Stimulated activated CD4-positive, alpha-beta T cell treated with anti-CD3 and anti-CD28 coated beads, Interleukin-2, amount 100 ng/mL, for 4 hours (primary cell): ENCODE measurements at regions not wholly inside any gene's neighbourhood (a gene's known extent, or its start where the extent isn't known, plus 50 kb on each side); places are given as distances from the start of the nearest gene placed in this dataset.
"Not testable (repeated sequence)": the region's sequence is repeated elsewhere in the genome, so short reads cannot be mapped to it uniquely, and the experiment has no call there.

ENCODE experiments used
- DNase-seq: peaks from one replicate; pipeline ENCODE4 v3.0.0-alpha.2; 2020; ENCODE audit warnings: low read depth

DNA sequence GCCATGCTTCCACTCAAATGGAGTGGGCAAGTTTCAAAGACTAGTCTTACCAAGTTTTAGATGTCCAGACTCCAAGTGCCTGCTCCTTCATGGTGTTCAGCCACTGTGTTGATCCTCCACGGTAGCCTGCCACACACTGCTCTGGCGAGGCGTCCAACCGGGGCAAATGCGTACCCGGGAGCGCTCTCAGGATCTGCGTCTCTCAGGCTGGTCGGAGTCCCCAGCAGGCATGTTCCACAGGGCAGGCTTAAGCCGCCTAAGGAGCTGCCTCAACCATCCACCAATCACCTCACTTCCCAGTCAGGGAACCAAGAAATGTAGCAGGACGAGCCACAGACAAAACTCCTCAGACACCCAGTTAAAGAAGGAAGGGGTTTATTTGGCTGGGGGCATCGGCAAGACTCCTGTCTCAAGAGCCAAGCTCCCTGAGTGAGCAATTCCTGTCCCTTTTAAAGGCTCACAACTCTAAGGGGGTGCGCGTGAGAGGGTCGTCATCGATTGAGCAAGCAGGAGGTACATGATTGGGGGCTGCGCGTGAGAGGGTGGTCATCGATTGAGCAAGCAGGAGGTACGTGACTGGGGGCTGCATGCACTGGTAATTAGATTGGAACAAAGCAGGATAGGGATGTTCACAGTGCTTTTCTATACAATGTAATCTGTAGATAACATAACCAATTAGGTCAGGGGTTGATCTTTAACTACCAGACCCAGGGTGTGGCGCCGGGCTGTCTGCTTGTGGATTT is 816.2 kb downstream of the TRIB2 start:
- DNase-seq = not testable (repeated sequence)

DNA sequence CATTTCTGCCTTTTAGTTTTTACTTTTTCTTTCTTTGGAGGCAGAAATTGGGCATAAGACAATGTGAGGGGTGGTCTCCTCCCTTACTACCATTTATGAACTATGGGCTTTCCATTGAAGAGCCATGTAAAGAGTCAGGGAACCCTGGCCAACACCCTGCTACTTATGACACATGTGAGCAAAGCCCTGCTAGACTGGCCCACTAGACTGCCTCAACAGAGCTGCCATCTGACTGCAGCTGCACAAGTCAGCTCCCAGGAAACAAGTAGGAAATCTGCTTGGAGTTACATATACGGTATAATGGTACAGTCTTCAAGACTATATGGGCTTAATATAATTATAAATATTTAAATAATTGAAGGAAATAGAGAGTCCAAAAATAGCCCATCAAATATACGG is 816.8 kb downstream of the TRIB2 start:
- DNase-seq = no peak

DNA sequence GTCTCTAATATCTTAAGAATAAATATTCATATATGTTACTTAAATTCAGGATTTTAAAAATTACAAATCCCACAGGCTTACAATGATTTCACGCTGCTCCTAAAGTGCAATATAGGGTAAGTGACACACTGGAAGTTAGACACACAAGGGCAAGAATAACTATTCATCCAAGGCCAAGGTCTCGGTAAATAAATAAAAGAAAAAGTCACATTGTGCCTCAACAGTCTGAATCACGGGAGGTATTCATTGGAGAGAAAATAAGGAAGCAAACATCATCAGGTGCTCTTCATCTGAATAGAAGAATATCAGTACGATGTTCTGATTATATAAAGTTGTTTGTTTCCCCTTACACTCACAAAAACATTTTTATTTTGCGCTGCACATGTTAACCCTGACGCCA is 820.2 kb downstream of the TRIB2 start:
- DNase-seq = no peak

DNA sequence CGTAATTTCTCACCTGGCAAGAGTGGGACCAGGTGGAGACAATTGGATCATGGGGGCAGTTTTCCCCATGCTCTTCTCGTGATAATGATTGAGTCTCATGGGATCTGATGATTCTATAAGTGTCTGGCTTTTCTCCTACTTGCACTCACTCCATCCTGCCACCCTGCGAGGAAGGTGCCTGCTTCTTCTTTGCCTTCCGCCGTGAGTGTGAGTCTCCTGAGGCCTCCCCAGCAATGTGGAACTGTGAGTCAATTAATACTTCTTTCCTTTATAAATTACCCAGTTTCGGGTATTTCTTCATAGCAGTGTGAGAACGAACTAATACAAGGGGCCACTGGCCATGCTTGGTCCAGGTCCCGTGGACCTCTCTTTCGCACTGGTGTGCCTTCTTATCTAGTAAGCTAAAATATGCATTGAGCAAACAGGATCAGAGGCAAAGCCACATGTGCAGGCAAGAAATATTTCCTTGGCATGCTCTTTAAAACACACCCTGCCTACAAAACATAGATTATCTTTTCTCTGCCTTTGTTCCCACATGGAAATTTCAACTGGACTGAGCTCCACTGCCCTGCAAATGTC is 821.1 kb downstream of the TRIB2 start:
- DNase-seq = no peak

DNA sequence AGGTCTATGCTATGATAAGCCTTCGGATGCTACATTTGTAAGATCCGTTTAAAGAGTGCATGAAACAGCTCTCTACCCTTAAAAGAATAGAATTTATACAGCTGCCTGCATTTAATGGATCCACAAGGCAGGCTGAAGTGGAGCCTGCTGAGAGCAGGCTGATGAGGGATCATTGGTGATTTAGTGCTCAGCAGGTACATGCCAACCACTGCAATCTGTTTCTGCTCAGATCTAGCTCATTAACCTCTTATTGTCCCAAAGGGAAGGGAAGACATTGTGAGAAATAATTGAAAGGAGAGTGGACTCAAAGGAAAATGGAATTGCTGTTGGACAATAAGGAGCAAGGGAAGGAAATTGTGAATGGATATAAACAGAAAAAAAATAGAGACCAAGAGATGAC is 822.6 kb downstream of the TRIB2 start:
- no peak for DNase-seq

DNA sequence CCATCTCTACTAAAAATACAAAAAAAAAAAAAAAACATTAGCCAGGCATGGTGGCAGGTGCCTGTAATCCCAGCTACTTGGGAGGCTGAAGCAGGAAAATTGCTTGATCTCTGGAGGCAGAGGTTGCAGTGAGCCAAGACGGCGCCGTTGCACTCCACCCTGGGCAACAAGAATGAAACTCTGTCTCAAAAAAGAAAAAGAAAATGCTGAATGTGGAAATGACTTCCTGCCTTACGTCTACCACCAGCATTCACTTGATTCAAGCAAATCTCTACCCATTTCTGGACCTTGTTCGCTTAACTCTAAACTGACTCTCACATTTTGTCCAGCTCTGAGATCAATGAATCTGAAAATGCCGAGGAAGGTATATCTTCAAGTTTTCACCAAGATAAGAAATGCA is 825.3 kb downstream of the TRIB2 start:
- DNase-seq = no peak

DNA sequence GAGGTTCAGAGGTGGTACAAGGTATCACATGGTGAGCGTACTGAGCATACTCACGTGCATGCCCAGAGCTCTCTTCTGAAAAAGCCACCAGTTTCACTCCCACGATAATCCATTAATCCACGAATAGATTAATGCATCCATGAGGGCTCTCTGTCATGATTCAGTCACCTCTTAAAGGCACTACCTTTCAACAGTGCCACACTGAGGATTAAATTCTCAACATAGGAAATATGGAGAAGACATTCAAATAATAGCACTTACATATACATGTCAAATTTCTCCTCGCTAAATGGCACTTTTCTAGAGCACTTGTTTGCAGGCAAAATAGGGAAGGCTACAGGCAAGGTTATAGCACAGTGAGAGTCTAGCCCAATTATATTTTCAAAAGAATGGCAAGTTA is 825.9 kb downstream of the TRIB2 start:
- DNase-seq = no peak

DNA sequence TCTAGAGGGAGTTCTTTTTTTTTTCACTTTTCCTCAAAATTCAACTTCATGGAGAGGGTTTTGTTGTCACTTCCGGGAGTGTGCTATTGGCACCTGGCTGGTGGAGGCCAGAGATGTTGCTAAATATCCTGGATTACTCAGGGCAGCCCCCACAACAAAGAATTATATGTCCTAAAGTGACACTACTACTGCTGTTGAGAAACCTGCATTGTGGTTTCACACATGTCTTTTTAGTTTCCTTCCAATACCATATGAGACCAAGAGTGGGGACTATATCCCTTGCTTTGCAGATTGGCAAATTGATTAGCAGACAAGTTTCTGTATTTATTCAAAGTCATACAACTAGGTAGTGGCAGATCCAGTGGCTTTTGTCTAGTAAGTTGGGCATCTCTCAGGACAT is 826.8 kb downstream of the TRIB2 start:
- no peak for DNase-seq

DNA sequence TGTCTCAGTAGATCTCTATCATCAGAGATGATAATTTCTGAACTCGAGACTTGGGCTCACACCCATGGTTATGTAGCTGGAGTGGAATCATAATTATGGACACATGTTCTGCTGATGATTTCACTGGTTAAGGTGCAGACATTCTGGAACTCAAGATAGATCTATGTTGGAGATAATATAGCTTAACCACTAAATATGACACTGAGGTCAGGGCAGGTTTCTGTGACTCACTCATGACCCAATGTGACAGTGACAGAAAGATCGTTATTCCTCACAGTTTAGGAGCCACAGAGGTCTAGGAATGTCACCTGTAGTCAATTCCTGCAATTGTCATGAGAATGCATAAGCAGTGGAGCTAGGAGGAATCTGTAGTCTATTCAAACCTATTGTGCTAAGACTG is 828.6 kb downstream of the TRIB2 start:
- no peak for DNase-seq

DNA sequence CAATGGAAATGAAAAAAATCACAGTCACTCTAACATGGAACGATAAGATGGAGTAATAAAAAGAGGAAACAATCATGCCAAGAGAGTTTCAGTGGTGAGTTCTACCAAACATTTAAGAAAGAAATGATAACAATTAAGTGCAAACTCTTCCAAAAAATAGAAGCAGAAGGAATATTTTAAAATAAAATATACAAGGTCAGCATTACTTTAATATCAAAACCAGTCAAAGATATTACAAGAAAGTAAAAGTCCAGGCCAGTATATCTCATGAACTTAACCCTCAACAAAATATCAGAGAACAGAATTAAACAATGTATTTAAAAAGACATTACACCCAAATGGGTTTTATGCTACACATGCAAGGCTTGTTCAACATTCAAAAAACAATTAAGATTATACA is 829.4 kb downstream of the TRIB2 start:
- no peak for DNase-seq

DNA sequence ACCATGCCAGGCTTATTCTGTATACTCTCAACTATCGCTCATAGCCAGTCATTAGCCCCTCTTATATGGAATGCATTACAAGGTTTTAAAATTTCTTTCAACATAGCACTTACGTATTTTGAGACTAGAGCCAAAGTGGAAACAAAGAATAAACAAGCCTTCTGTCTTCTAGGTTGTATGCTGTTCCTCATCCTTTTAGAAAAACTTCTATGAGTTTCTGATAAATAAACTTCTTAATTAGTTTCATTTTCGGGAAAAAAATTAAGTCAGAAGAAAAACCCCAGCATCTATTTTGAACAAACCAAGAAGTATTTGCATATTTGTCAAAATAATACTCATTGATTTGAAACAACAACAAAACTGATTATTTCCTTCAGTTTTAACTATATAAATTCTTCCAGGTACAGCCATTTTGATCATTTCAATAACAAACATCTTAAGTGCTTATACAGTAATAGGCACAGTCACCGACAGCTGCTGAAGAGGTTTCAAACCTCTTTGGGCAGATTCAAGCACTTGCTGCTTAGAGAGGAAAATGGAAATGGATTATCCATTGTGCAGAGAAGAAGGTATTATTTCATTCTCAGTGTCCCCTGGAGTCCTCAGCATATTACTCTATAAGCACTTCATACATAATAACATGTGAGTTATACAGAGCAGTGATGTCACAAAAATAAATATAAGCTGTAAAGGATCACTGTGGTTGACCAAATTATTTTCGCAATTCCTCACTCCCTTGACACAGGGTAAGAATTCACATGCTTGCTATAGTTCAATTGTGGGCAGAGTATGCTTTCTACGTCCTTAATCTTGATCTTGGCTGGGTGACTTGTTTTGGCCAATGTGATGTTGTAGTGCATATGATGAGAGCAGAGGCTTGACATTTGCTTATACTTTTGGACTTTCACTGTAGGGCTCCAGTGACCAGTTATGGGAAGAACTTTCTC is 833.8 kb downstream of the TRIB2 start:
- no peak for DNase-seq

DNA sequence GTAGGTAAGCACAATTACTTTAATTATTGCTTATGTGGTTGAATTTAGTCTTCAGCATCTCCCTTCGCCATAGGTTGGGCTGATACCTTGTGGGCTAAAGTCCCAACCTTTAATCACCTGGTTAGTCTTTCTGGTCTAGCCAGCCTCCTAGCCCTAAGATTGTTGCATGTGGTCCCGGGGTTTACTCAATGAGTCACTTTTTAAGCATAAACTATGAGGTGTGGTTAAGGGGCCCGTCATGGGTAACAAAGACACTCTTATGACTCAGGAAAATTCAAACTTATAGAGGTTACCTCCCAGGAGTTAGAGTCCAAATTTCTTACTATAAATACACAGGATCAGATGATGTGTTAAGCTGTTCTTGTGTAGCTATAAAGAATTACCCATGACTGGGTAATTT is 841.6 kb downstream of the TRIB2 start:
- no peak for DNase-seq

DNA sequence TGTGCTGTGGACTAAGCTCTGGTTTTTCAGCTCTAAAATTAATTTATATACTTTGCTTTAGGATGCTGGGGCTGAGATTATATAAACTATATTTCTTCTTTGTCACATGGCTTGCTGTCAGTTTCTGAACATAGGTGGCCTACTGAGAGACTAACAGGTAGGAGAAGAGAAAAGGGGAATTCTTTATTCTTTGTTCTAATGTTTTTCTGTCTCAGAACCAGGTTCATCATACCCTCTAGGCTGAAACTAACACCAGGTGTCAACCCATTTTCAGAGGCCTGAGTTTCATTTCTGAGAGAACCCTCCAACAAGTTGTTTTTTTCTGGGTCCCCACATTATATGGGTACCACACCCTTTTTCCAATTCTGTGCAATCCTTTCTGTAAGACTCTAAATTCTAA is 843.6 kb downstream of the TRIB2 start:
- no peak for DNase-seq

DNA sequence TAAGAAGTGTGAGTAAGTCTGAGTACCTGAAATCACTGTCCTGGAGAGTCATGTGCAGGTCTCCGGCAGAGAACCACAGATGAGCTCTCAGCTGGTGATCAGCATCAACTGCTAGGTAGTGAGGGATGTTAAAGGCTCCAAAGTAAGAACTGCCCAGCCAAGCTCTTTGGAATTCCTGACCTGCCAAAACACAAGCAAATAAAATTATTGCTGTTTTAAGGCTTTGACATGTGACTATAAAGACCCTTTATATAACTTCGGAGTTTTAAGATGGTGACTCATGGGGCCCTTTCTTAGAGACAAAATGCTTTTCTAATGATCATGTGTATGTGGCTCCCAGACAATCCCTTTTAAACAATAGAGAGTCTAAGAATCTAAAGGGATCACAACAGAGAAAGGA is 855.7 kb downstream of the TRIB2 start:
- DNase-seq = no peak

DNA sequence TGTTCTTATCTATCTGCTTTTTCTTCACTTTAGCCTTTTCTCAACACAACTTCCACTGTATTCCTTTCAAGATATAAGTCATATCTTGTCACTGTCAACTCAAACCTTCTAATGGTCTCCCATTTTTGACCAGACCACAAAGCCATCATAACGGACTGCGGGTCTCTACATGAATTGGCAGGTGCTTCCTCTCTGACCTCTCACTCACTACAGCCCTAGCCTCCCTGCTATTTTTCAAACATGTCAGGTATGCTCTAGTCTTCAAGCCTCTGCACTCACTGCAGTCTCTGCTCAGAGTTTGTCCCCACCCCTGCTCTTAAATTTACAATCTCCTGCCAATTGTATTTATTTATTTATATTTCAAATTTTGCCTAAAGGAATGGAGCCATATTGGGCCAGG is 858.1 kb downstream of the TRIB2 start:
- no peak for DNase-seq

DNA sequence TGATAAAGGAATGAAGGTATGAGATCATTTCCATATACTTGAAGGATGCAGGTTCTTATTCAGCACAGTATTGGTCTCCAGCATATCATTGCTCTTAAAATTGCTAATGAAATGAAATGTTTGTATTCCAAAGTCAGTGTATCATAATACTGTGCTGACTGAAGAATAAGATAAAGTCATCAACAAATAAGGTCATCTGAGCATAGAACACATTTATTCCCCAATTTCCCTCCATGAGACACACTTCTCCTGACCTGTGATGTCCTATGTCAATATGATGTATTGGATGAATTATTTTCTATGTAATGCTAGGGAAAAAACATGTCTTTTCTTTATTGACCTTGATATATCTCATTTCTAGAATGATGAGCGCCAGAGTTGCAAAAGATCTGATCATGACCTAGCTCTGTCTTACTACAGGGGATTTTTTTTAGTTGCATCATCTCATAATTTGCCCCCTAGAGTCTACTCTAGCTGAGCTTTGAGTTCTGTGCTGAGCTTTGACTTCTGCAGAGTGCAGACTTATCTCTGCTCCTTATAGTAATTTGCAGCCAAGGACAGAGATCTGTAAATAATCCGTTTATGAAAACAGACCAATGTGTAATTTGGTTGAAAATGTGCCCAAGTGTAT is 859.8 kb downstream of the TRIB2 start:
- no peak for DNase-seq

DNA sequence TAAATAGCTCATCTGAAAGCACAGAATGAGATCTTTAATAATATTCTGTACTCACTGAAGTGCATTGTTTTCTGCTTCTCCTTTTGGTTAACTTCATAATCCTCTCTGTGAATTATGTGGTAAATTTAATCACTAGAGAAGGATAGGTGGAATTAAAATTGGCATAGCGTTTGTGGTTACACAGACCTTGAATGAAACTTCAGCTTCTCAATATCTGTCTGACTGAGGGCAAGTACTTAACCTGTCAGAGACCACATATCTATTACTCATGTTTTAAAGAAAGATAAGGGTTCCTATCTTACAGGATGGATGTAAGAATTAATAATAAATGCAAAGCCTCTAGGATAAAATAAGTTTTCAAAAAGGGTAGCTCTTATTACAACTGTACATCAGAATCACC is 861.8 kb downstream of the TRIB2 start:
- no peak for DNase-seq

DNA sequence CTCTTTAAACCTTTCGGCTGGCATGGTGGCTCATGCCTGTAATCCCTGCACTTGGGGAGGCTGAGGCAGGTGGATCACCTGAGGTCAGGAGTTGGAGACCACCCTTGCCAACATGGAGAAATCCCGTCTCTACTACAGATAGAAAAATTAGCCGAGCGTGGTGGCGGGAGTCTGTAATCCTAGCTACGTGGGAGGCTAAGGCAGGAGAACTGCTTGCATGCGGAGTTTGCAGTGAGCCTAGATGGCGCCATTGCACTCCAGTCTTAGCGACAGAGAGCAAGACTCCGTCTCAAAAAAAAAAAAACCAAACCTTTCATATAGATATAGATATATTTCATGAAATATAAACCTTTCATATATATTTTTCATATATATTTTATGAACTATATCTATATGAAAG is 864.7 kb downstream of the TRIB2 start:
- DNase-seq = no peak

DNA sequence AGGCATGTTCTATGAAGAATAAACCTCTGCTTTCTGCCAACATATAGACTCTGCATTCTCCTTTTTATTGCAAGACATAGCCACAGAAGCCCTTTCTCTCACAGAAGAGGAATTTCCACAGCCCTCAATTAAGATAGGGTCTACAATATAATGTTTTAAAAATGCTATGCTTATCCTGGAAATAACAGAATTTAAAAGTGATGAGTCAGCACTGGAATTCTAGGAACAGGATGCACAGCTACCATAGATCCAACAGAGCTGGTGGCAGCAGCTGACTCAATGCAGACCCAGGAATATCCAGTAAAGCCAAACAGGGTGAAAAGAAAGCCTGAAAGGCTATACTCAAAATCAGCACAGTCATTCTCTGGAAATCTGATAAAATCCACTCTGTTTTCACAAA is 866.9 kb downstream of the TRIB2 start:
- DNase-seq = no peak

DNA sequence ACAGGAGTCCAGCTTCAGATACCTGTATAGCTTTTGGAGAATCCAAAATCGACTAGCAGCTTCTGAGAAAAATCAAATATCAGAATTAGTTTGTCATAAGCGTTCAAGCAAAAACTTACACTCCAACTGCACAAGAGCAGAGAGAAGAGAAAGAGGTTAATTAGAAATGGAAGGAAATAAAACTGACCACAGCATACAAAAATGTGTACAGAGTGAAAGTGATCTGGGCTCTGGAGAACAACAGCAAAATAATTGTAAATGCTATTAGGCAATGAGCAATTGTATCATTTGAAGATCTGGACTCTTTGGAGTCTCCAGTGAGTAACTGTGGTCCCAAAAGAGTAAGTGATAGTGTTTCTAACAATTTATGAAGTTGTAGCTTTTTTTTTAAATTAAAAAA is 867.3 kb downstream of the TRIB2 start:
- DNase-seq = no peak

DNA sequence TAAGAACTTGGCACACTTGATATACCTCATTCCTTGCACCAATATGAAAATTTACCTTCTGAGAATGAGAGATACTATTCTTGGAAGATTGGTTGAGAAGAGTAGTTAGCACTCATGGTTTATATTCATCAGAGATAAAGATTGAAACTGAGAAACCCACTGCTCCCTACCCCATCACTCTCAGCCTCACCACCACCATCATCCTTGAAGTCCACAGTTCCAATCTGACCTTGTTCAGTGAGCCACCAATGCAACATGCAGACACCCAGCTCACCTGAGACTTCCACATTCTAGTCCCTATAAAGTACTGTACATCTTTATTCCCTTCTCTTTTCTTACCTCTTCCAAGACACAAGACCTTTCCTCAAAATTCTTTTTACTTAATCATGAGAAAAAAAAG is 869.0 kb downstream of the TRIB2 start:
- no peak for DNase-seq

DNA sequence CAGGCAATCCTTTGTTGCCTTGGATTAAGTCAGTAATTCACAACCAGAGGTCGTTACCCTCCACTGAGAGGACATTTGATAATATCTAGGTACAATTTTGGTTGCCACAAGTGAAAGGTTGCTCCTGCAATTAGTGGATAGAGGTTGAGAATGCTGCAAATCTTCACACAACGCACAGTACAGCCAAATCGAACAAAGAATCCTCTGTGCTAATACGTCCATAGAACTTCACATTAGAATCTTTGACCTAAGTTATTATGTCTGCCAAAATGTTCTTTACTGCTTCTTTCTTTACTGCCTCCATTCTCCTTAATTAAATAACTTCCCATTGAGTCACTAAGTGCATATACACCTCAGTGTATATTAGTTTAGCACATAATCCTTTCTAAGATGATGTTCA is 879.5 kb downstream of the TRIB2 start:
- no peak for DNase-seq

DNA sequence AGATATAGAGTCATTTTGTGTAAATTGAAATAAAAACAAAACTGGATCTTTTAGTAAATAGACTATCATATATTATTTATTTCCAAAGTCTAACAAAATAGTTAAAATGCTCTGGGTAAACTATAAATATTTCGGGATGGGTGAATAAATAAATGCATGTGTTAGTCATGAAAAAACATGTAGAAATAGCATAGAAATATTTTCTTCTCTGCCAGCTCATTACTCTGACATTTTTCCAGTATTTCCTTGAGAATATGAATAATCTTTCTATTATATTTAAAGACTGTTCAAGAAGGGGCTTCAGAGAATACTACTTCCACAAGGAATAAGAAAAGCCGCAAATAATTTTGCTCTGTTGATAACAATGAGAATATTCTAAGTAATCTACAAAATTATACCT is 880.4 kb downstream of the TRIB2 start:
- no peak for DNase-seq
